HEK293T (cell line): ENCODE measurements at regions not wholly inside any gene's neighbourhood (a gene's known extent, or its start where the extent isn't known, plus 50 kb on each side); places are given as distances from the start of the nearest gene placed in this dataset.
A peak's percentile ranks its signal among the peaks of the same experiment; 100 is the strongest.
"Not testable (repeated sequence)": the region's sequence is repeated elsewhere in the genome, so short reads cannot be mapped to it uniquely, and the experiment has no call there.

ENCODE experiments used
- CTCF ChIA-PET: fragments of 350-600 bp; formaldehyde crosslinking; extraction: SDS; loops from one replicate; lab custom pipeline; 2021; ENCODE audit warnings: antibody characterized with exemption, inconsistent platforms; lab: Yijun Ruan, JAX
- POLR2A ChIA-PET: fragments of 350-600 bp; formaldehyde crosslinking; extraction: SDS; loops from one replicate; lab custom pipeline; 2020; ENCODE audit warnings: antibody characterized with exemption, inconsistent platforms; lab: Yijun Ruan, JAX
- DNase-seq: peaks from one replicate; pipeline ENCODE4 v3.0.0; 2012; ENCODE audit warnings: mixed read lengths; ENCODE audit errors: extremely low spot score
- ARNT ChIP-seq: fragments of 450-650 bp; IDR thresholded peaks from 2 replicates; pipeline ENCODE4 v1.6.1; 2017; ENCODE audit warnings: mild to moderate bottlenecking
- BHLHE40 ChIP-seq: fragments of 450-650 bp; IDR thresholded peaks from 2 replicates; pipeline ENCODE4 v1.6.1; 2016; ENCODE audit warnings: mild to moderate bottlenecking, moderate library complexity, borderline replicate concordance
- CTBP1 ChIP-seq: fragments of 450-650 bp; IDR thresholded peaks from 2 replicates; pipeline ENCODE4 v1.6.1; 2016; ENCODE audit warnings: borderline replicate concordance
- ELF4 ChIP-seq: fragments of 450-650 bp; IDR thresholded peaks from 2 replicates; pipeline ENCODE4 v1.6.1; 2017; ENCODE audit warnings: antibody characterized with exemption
- FOXA1 ChIP-seq: fragments of 450-650 bp; IDR thresholded peaks from 2 replicates; pipeline ENCODE4 v1.6.1; 2016; ENCODE audit warnings: mild to moderate bottlenecking
- FOXK2 ChIP-seq: fragments of 450-650 bp; IDR thresholded peaks from 2 replicates; pipeline ENCODE4 v1.6.1; 2016; ENCODE audit warnings: mild to moderate bottlenecking
- FOXM1 ChIP-seq: fragments of 450-650 bp; IDR thresholded peaks from 2 replicates; pipeline ENCODE4 v1.6.1; 2017; ENCODE audit warnings: mild to moderate bottlenecking, borderline replicate concordance
- HDGF ChIP-seq: fragments of 450-650 bp; IDR thresholded peaks from 2 replicates; pipeline ENCODE4 v1.6.1; 2017; ENCODE audit warnings: antibody characterized with exemption, borderline replicate concordance
- L3MBTL2 ChIP-seq: fragments of 450-650 bp; conservative IDR thresholded peaks from 2 replicates; pipeline ENCODE4 v1.6.1; 2016; ENCODE audit warnings: mild to moderate bottlenecking
- LEF1 ChIP-seq: fragments of 450-650 bp; IDR thresholded peaks from 2 replicates; pipeline ENCODE4 v1.6.1; 2017; ENCODE audit warnings: mild to moderate bottlenecking, borderline replicate concordance
- NFRKB ChIP-seq: fragments of 450-650 bp; IDR thresholded peaks from 2 replicates; pipeline ENCODE4 v1.6.1; 2016; ENCODE audit warnings: mild to moderate bottlenecking, moderate library complexity
- PKNOX1 ChIP-seq: fragments of 450-650 bp; IDR thresholded peaks from 2 replicates; pipeline ENCODE4 v1.6.1; 2016
- SP1 ChIP-seq: fragments of 450-650 bp; IDR thresholded peaks from 2 replicates; pipeline ENCODE4 v1.6.1; 2017
- SUZ12 ChIP-seq: fragments of 450-650 bp; IDR thresholded peaks from 2 replicates; pipeline ENCODE4 v1.6.1; 2016; ENCODE audit warnings: mild to moderate bottlenecking
- TARDBP ChIP-seq: fragments of 450-650 bp; IDR thresholded peaks from 2 replicates; pipeline ENCODE4 v1.6.1; 2016
- ZNF384 ChIP-seq: fragments of 450-650 bp; IDR thresholded peaks from 2 replicates; pipeline ENCODE4 v1.6.1; 2016

- CTCF ChIA-PET, result no interaction called here
- DNase-seq, result no peak
- POLR2A ChIA-PET, result no interaction called here
- TF ChIP-seq SUZ12 (no peak), SP1 (no peak), FOXK2 (no peak), BHLHE40 (no peak), TARDBP (no peak), FOXA1 (no peak), ZNF384 (no peak)
Measured at GRCh38 chr2:234898534-234899053, 53.2 kb upstream of the SH3BP4 start.

- peak; percentile 11; the same call in 1 of the 2 replicates for TF ChIP-seq NFRKB
- peak; percentile 75 for TF ChIP-seq L3MBTL2
- POLR2A ChIA-PET, DNase-seq: not testable (repeated sequence)
- CTCF ChIA-PET, result interaction anchor here (0.8 kb wide), 1 partner anchor 210 kb away, joined by 3 read pairs; no protein-coding TSS in a partner anchor
Measured at GRCh38 chr2:234888442-234888841, 63.4 kb upstream of the SH3BP4 start.

- no peak for DNase-seq
- CTCF ChIA-PET, result no interaction called here
Measured at GRCh38 chr2:234887195-234887594, 64.6 kb upstream of the SH3BP4 start.

GRCh38 chr2:234885886-234886285 is 65.9 kb upstream of the SH3BP4 start:
- TF ChIP-seq PKNOX1, result no peak
- no peak for TF ChIP-seq ELF4
- TF ChIP-seq ZNF384, result no peak
- no peak for TF ChIP-seq FOXK2
- no peak for TF ChIP-seq LEF1
- no peak for TF ChIP-seq HDGF
- no peak for TF ChIP-seq CTBP1
- no peak for TF ChIP-seq NFRKB
- no peak for TF ChIP-seq SUZ12
- no peak for TF ChIP-seq BHLHE40
- DNase-seq, result no peak
- CTCF ChIA-PET, result no interaction called here
- POLR2A ChIA-PET, result no interaction called here

More at GRCh38 chr2:234887195-234887594, 64.6 kb upstream of the SH3BP4 start:
- no peak for TF ChIP-seq SUZ12
- no peak for TF ChIP-seq BHLHE40
- no peak for TF ChIP-seq FOXK2
- no peak for TF ChIP-seq SP1
- TF ChIP-seq PKNOX1, result no peak
- TF ChIP-seq FOXM1, result no peak
- TF ChIP-seq ELF4, result no peak
- TF ChIP-seq ARNT, result no peak
- no peak for TF ChIP-seq L3MBTL2
- TF ChIP-seq ZNF384, result no peak
- POLR2A ChIA-PET, result no interaction called here

GRCh38 chr2:234885118-234885517 is 66.7 kb upstream of the SH3BP4 start:
- ChIA-PET POLR2A (no interaction called here), CTCF (no interaction called here)
- TF ChIP-seq BHLHE40, result no peak
- TF ChIP-seq TARDBP, result no peak
- no peak for TF ChIP-seq NFRKB
- TF ChIP-seq LEF1, result no peak
- TF ChIP-seq ELF4, result no peak
- TF ChIP-seq FOXK2, result no peak
- DNase-seq, result no peak

GRCh38 chr2:234884591-234884990 is 67.2 kb upstream of the SH3BP4 start:
- no peak for DNase-seq
- TF ChIP-seq HDGF (no peak), SP1 (no peak), FOXK2 (no peak), ELF4 (no peak), TARDBP (no peak), LEF1 (no peak), FOXM1 (no peak), SUZ12 (no peak), NFRKB (no peak), BHLHE40 (no peak), FOXA1 (no peak), CTBP1 (no peak), PKNOX1 (no peak), L3MBTL2 (no peak), ARNT (no peak), ZNF384 (no peak)
- ChIA-PET POLR2A (no interaction called here), CTCF (no interaction called here)
